ENCODE measurements at regions not wholly inside any gene's neighbourhood (a gene's known extent, or its start where the extent isn't known, plus 50 kb on each side); places are given as distances from the start of the nearest gene placed in this dataset. TPM values are rescaled to one million over a fixed set of nuclear protein-coding genes. Genes with fewer than 3 reads are reported as not detected.

DNA sequence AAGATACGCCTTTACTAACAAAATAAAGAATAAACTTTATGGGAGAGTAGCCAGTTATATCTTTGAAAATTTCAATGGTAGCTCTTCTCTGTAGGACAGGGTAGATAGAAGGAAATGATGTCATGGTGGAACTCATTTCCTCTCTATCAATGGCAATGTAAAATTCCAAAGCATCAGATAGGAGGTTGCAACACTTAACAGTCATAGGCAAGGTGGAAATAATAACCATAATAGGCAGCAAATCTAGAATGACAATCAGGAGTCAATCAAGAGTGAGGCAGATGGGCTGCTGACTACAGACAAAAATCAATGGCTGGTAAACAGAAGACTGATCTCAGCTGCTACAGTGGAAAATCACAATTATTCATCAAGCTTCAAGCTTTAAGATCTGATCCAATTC is 53.9 kb upstream of the TET2 start:
- 81 to 98% methylated on average over 1 of the region's 1 CpG for WGBS, 2 donors
- TF ChIP-seq, protein P1, sequence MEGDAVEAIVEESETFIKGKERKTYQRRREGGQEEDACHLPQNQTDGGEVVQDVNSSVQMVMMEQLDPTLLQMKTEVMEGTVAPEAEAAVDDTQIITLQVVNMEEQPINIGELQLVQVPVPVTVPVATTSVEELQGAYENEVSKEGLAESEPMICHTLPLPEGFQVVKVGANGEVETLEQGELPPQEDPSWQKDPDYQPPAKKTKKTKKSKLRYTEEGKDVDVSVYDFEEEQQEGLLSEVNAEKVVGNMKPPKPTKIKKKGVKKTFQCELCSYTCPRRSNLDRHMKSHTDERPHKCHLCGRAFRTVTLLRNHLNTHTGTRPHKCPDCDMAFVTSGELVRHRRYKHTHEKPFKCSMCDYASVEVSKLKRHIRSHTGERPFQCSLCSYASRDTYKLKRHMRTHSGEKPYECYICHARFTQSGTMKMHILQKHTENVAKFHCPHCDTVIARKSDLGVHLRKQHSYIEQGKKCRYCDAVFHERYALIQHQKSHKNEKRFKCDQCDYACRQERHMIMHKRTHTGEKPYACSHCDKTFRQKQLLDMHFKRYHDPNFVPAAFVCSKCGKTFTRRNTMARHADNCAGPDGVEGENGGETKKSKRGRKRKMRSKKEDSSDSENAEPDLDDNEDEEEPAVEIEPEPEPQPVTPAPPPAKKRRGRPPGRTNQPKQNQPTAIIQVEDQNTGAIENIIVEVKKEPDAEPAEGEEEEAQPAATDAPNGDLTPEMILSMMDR (IDR thresholded peaks at IDR 0.05; ENCODE audit: control extremely low read depth, extremely low read depth), result no peak
- H3K36me3 ChIP-seq (ENCODE audit: control insufficient read depth in 4 of 4, insufficient read depth in 4 of 4, low read length in 4 of 4), result no peaks in the 10 kb centered on the region
- peaks cover 0 to 5% (median 0%) of the 10 kb centered on the region in 5 donors for H3K4me1 ChIP-seq (ENCODE audit: control insufficient read depth in 5 of 5, insufficient read depth in 5 of 5, low read length in 5 of 5)
- DNase-seq (no peak), ATAC-seq (ENCODE audit: insufficient read depth, low FRiP score) (no peak)
- H3K27ac ChIP-seq (ENCODE audit: low read depth in 1 of 2, low read length in 1 of 2), result no peak overlapping the region
- no peak overlapping the region for H3K4me3 ChIP-seq
- no peak overlapping the region for H3K9ac ChIP-seq (ENCODE audit: insufficient read depth in 1 of 2, low read length in 2 of 2)
- H3K9me3 ChIP-seq (ENCODE audit: control insufficient read depth in 4 of 4, insufficient read depth in 3 of 4, low read length in 3 of 4), result peaks cover 0 to 4% (median 0%) of the 10 kb centered on the region in 4 donors
- no peaks in the 10 kb centered on the region for H3K27me3 ChIP-seq (ENCODE audit: control insufficient read depth in 3 of 3, insufficient read depth in 3 of 3, low read length in 2 of 3)

DNA sequence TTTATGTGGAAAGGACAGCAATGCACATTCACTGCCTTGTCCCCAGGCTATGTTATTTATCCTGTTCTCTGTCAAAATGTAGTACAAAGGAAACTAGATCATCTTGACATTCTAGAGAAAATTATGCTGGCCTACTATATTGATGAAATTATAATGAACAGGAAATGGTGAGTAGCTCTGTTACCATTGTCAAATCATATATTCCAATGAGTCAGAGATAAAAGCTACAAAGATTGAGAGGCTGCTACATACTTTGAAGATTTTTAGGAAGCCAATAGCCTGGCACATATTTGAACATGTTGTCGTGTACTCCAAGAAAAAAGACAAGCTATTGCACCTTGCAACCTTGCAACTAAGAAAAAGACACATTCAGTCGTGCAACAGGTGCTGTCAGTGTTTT is 52.7 kb upstream of the TET2 start:
- Histone ChIP-seq H3K4me1 (ENCODE audit: control insufficient read depth in 5 of 5, insufficient read depth in 5 of 5, low read length in 5 of 5) (no peaks in the 10 kb centered on the region), H3K9ac (ENCODE audit: insufficient read depth in 1 of 2, low read length in 2 of 2) (no peak overlapping the region), H3K4me3 (no peak overlapping the region), H3K27me3 (ENCODE audit: control insufficient read depth in 3 of 3, insufficient read depth in 3 of 3, low read length in 2 of 3) (no peaks in the 10 kb centered on the region), H3K36me3 (ENCODE audit: control insufficient read depth in 4 of 4, insufficient read depth in 4 of 4, low read length in 4 of 4) (no peaks in the 10 kb centered on the region), H3K27ac (ENCODE audit: low read depth in 1 of 2, low read length in 1 of 2) (no peak overlapping the region), H3K9me3 (ENCODE audit: control insufficient read depth in 4 of 4, insufficient read depth in 3 of 4, low read length in 3 of 4) (peaks cover 0 to 4% (median 0%) of the 10 kb centered on the region in 4 donors)
- no peak for DNase-seq
- WGBS, 2 donors, result 78 to 90% methylated on average over 2 of the region's 2 CpGs
- TF ChIP-seq, protein P1 (IDR thresholded peaks at IDR 0.05; ENCODE audit: control extremely low read depth, extremely low read depth), result no peak
- ATAC-seq (ENCODE audit: insufficient read depth, low FRiP score), result no peak

Small RNAs in the stretch of these regions (small RNA-seq; reads per million reads assigned to genes)
- gene AC096577.2 (ENCODE audit: low replicate concordance) (not detected), gene RNU6-351P (ENCODE audit: low replicate concordance) (not detected)

All from lung (tissue), 12 donors.